Vagina (tissue), 2 donors: ENCODE measurements at regions not wholly inside any gene's neighbourhood (a gene's known extent, or its start where the extent isn't known, plus 50 kb on each side); places are given as distances from the start of the nearest gene placed in this dataset.

Experiments used
- DNase-seq, 2 donors: peaks; one replicate each; pipeline ENCODE4 v3.0.0-alpha.2; 2017; ENCODE audit errors: extremely low spot score in 2 of 2
- H3K27ac ChIP-seq: fragments of 200-600 bp; sonication (generic); one replicate; pipeline ENCODE4 v1.5.1; 2019
- H3K27me3 ChIP-seq: fragments of 200-600 bp; sonication (generic); one replicate; pipeline ENCODE4 v1.5.1; 2019
- H3K36me3 ChIP-seq, 2 donors: fragments of 200-600 bp; sonication (generic); one replicate each; pipeline ENCODE4 v1.5.1; 2017 to 2019
- H3K4me1 ChIP-seq: fragments of 200-600 bp; sonication (generic); one replicate; pipeline ENCODE4 v1.5.1; 2019
- H3K4me3 ChIP-seq, 2 donors: fragments of 200-600 bp; sonication (generic); 1 replicate in 1 of 2; 2 replicates in 1 of 2; pipeline ENCODE4 v1.5.1; 2016 to 2019
- H3K9me3 ChIP-seq: fragments of 200-600 bp; sonication (generic); one replicate; pipeline ENCODE4 v1.5.1; 2019
- CTCF ChIP-seq, 3 experiments: fragments of 450-650 bp in 2 of 3; fragments of 200-600 bp in 1 of 3; sonication (generic) in 1 of 3; IDR thresholded peaks; one replicate each; pipeline ENCODE4 v1.5.1; 2017 to 2019; ENCODE audit warnings: antibody characterized with exemption in 3 of 3, mild to moderate bottlenecking in 2 of 3, moderate library complexity in 2 of 3
- POLR2A ChIP-seq, 2 donors: fragments of 450-650 bp; IDR thresholded peaks; one replicate each; pipeline ENCODE4 v1.6.1; 2017; ENCODE audit warnings: antibody characterized with exemption in 2 of 2, mild to moderate bottlenecking in 2 of 2, moderate library complexity in 2 of 2
- POLR2AphosphoS5 ChIP-seq, 2 donors: sonication (generic); formaldehyde crosslinking; IDR thresholded peaks; one replicate each; pipeline ENCODE4 v1.9.0; 2017; ENCODE audit warnings: antibody characterized with exemption in 2 of 2, mild to moderate bottlenecking in 2 of 2, low read depth in 1 of 2; ENCODE audit not compliant: insufficient read depth in 1 of 2
- intact Hi-C: fragments of 100-400 bp; cut with DNase I; formaldehyde crosslinking; loops from one replicate; pipeline ENCODE4 v1.15.1; 2023

DNA sequence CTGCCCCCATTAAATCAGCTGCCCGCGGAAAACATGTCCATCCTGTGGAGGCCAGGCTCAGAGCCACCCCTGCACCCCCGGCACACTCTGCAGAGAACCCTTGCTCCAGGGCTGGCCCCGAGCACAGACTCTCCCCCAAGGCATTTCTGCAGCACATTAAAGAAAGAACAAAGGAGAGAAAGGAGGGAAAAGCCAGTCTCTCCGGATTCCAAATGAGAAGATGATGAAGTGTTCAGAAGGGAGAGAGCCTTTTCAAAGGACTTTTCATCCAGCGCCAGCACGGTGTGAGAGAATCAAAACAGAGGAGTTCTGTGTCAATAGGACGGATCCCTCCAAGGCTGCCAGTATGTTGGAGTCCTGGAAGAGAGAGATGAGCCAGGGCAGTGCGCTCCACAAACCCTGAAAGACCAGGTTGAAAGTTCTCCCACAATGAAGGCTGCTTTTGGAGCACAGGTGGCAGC is 498.3 kb downstream of the NPHP4 start:
- H3K27me3 ChIP-seq: no peaks in the 10 kb centered on the region
- H3K4me3 ChIP-seq: no peak overlapping the region
- no peaks in the 10 kb centered on the region for H3K36me3 ChIP-seq
- no peak overlapping the region for H3K27ac ChIP-seq
- no peaks in the 10 kb centered on the region for H3K9me3 ChIP-seq
- intact Hi-C loops: no loop called here
- DNase-seq: no peak
- H3K4me1 ChIP-seq: no peaks in the 10 kb centered on the region
- TF ChIP-seq POLR2AphosphoS5 (IDR thresholded peaks at IDR 0.05; ENCODE audit: insufficient read depth in 1 of 2, low read depth in 1 of 2) (no peak), POLR2A (IDR thresholded peaks at IDR 0.05) (no peak), CTCF (IDR thresholded peaks at IDR 0.05) (no peak)

GRCh38 chr1:5493275-5493674 is 498.9 kb downstream of the NPHP4 start:
- H3K27me3 ChIP-seq: no peaks in the 10 kb centered on the region
- H3K36me3 ChIP-seq: no peaks in the 10 kb centered on the region
- intact Hi-C loops: no loop called here
- no peak for DNase-seq
- TF ChIP-seq POLR2AphosphoS5 (IDR thresholded peaks at IDR 0.05; ENCODE audit: insufficient read depth in 1 of 2, low read depth in 1 of 2) (no peak), CTCF (IDR thresholded peaks at IDR 0.05) (no peak), POLR2A (IDR thresholded peaks at IDR 0.05) (no peak)
- no peak overlapping the region for H3K27ac ChIP-seq
- no peaks in the 10 kb centered on the region for H3K4me1 ChIP-seq
- H3K4me3 ChIP-seq: no peak overlapping the region
- H3K9me3 ChIP-seq: no peaks in the 10 kb centered on the region

DNA sequence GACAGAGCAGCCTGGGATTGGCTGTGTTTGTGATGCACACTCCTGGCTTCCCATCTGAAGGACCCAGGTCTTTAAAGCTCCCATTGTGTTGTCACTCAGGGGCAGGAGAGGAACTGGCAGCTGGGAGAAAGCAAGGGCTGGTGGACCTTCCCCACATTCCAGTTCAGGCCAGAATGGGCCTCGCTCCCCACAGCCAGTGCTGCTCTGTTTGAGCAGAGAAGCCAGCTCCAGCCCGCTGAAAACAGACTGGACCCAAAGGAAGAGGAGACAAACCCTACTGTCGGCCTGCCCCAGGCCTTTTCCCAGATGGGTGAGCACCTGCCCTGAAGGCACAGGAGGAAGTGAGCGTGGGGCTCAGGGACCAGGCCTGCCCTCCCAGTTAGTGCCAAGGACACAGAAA is 499.4 kb downstream of the NPHP4 start:
- intact Hi-C loops: no loop called here
- Histone ChIP-seq H3K36me3 (no peaks in the 10 kb centered on the region), H3K9me3 (no peaks in the 10 kb centered on the region), H3K27me3 (no peaks in the 10 kb centered on the region), H3K4me1 (no peaks in the 10 kb centered on the region), H3K4me3 (no peak overlapping the region), H3K27ac (no peak overlapping the region)
- TF ChIP-seq POLR2AphosphoS5 (IDR thresholded peaks at IDR 0.05; ENCODE audit: insufficient read depth in 1 of 2, low read depth in 1 of 2) (no peak), CTCF (IDR thresholded peaks at IDR 0.05) (no peak), POLR2A (IDR thresholded peaks at IDR 0.05) (no peak)
- no peak for DNase-seq

DNA sequence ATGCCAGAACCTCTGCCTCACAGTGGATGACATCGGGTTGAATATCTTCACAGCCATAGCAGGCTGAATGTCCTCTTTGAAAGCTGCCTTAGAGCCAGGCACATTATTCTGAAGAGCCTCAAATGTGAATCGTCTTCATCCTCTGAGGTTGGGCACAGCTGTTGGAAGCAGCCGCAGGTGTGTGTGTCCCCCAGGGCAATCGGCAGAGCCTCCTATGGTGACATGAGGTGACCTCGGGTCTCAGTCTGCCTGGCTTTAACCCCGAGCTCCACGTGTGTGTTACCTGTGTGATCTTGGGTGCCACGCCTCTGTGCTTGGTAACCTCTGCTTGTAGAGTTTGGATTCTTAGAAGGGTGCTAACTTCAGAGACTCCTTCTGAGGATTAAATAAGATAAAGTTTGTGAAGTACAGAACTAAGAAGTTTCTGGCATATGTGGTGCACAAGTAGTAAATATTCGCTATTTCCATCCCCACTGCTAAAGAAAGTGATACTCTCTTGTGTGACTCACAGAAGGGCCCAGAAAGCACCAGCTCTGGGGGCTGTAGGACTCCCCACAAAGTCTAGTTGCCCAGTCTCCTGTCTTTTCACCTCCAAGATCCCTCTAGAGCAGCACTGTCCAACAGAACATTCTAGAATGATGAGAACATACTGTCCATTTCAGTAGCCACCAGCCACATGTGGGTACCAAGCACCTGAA is 500.9 kb downstream of the NPHP4 start:
- Histone ChIP-seq H3K36me3 (no peaks in the 10 kb centered on the region), H3K27me3 (no peaks in the 10 kb centered on the region), H3K4me3 (no peak overlapping the region), H3K9me3 (no peaks in the 10 kb centered on the region), H3K4me1 (no peaks in the 10 kb centered on the region), H3K27ac (no peak overlapping the region)
- no peak for DNase-seq
- TF ChIP-seq CTCF (IDR thresholded peaks at IDR 0.05) (no peak), POLR2A (IDR thresholded peaks at IDR 0.05) (no peak), POLR2AphosphoS5 (IDR thresholded peaks at IDR 0.05; ENCODE audit: insufficient read depth in 1 of 2, low read depth in 1 of 2) (no peak)
- intact Hi-C loops: no loop called here

DNA sequence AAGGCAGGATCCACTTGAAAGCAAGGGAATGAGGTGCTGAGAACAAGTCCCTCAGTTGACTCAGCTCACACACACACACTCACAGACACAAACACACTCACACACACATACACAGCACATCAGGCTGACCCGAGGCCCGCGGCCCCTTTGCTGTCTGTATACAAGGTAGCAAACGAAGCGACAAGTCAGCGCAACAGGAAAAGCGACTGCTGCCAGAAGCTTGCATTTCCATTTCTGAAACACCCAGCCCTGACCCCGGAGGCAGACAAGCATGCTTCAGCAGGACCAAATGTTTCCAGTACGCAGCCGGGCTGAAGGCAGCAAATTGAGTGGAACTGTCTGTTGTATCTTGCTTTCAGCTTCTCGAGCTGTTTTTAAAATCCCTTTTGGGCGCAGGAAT is 501.6 kb downstream of the NPHP4 start:
- no peaks in the 10 kb centered on the region for H3K9me3 ChIP-seq
- intact Hi-C loops: no loop called here
- no peak overlapping the region for H3K4me3 ChIP-seq
- H3K36me3 ChIP-seq: no peaks in the 10 kb centered on the region
- H3K27ac ChIP-seq: no peak overlapping the region
- no peak for DNase-seq
- H3K27me3 ChIP-seq: no peaks in the 10 kb centered on the region
- TF ChIP-seq POLR2A (IDR thresholded peaks at IDR 0.05): no peak
- no peak for TF ChIP-seq CTCF (IDR thresholded peaks at IDR 0.05)
- no peak for TF ChIP-seq POLR2AphosphoS5 (IDR thresholded peaks at IDR 0.05; ENCODE audit: insufficient read depth in 1 of 2, low read depth in 1 of 2)
- no peaks in the 10 kb centered on the region for H3K4me1 ChIP-seq
